Fibroblast of lung (primary cell): ENCODE measurements at regions not wholly inside any gene's neighbourhood (a gene's known extent, or its start where the extent isn't known, plus 50 kb on each side); places are given as distances from the start of the nearest gene placed in this dataset.

ENCODE experiments used
- DNase-seq, 2 donors: peaks; one replicate each; pipeline versions ENCODE4 v3.0.0 to v3.0.0-alpha.2; 2010; ENCODE audit warnings: low read depth in 2 of 2
- H2AFZ ChIP-seq: 2 replicates; pipeline ENCODE4 v1.5.1; 2012; ENCODE audit warnings: low read length, control low read depth, inconsistent platforms
- H3K27ac ChIP-seq: 2 replicates; pipeline ENCODE4 v1.5.1; 2011; ENCODE audit warnings: low read length, control low read depth; ENCODE audit not compliant: insufficient read depth
- H3K27me3 ChIP-seq: 2 replicates; pipeline ENCODE4 v1.5.1; 2011; ENCODE audit warnings: mild to moderate bottlenecking, low read length; ENCODE audit not compliant: control insufficient read depth, insufficient read depth
- H3K36me3 ChIP-seq: 2 replicates; pipeline ENCODE4 v1.5.1; 2011; ENCODE audit warnings: low read length; ENCODE audit not compliant: control insufficient read depth, insufficient read depth
- H3K4me1 ChIP-seq: 2 replicates; pipeline ENCODE4 v1.5.1; 2011; ENCODE audit warnings: low read length; ENCODE audit not compliant: control insufficient read depth, insufficient read depth; ENCODE audit errors: extremely low read depth
- H3K4me2 ChIP-seq: 2 replicates; pipeline ENCODE4 v1.5.1; 2011; ENCODE audit warnings: low read length, control low read depth; ENCODE audit not compliant: insufficient read depth; ENCODE audit errors: extremely low read depth
- H3K4me3 ChIP-seq, 4 experiments: fragments of 200-600 bp in 1 of 4; sonication (generic) in 1 of 4; replicated peaks in 1 of 4; 2 replicates each; pipeline ENCODE4 v1.5.1; 2011 to 2016; ENCODE audit warnings: low read length in 4 of 4, low read depth in 3 of 4, mild to moderate bottlenecking in 3 of 4, control low read depth in 2 of 4, inconsistent platforms in 1 of 4, mixed read lengths in 1 of 4; ENCODE audit not compliant: insufficient read depth in 1 of 4; ENCODE audit errors: control extremely low read depth in 1 of 4
- H3K79me2 ChIP-seq: 2 replicates; pipeline ENCODE4 v1.5.1; 2012; ENCODE audit warnings: mild to moderate bottlenecking, low read length, inconsistent platforms; ENCODE audit not compliant: control insufficient read depth, insufficient read depth
- H3K9ac ChIP-seq: 2 replicates; pipeline ENCODE4 v1.5.1; 2011; ENCODE audit warnings: mild to moderate bottlenecking, low read length, control low read depth; ENCODE audit not compliant: insufficient read depth
- H3K9me3 ChIP-seq: 2 replicates; pipeline ENCODE4 v1.5.1; 2012; ENCODE audit warnings: low read depth, low read length; ENCODE audit not compliant: control insufficient read depth, insufficient read depth
- H4K20me1 ChIP-seq: 2 replicates; pipeline ENCODE4 v1.5.1; 2011; ENCODE audit warnings: low read length; ENCODE audit not compliant: control insufficient read depth, insufficient read depth; ENCODE audit errors: extremely low read depth
- EZH2 ChIP-seq: IDR thresholded peaks from 2 replicates; pipeline ENCODE4 v1.5.1; 2012; ENCODE audit warnings: low read length, control low read depth, mild to moderate bottlenecking; ENCODE audit errors: missing control alignments
- TF ChIP-seq, protein P1 (sequence below), 2 donors: IDR thresholded peaks in 1 of 2; conservative IDR thresholded peaks in 1 of 2; 1 replicate in 1 of 2; 2 replicates in 1 of 2; pipeline ENCODE4 v1.5.1; 2011 to 2012; ENCODE audit warnings: low read length in 2 of 2, control low read depth in 1 of 2, inconsistent platforms in 1 of 2, low read depth in 1 of 2, mild to moderate bottlenecking in 1 of 2

DNA sequence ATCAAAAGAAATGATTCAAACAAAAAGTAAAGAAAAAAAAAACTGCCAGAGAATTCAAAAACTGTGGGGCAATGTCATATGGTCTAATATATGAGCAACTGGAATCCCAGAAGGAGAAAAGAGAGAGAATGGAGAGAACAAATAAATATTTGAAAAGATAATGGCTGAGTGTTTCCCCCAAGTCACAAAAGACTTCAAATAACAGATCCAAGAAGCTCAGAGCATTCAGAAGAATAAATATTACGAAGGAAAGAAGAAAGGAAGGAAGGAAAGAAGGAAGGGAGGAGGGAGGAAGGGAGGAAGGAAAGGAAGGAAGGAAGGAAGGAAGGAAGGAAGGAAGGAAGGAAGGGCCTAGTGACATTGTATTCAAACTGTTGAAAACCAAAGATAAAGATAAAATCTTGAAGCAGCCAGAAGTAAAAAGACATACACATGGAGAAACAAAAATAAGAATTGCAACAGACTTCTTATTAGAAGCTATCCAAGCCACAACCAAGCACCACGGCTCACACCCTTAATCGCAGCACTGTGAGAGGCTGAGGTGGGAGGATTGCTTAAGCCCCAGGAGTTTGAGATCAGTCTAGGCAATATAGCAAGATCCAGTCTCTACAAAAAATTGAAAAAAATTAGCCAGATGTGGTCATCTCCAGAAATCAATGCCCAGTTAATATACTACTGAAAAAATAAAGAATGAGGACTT is 118.9 kb upstream of the IGSF10 start:
- Histone ChIP-seq H3K4me3 (no peak overlapping the region), H3K27me3 (no peaks in the 10 kb centered on the region), H3K4me2 (no peak overlapping the region), H3K79me2 (no peaks in the 10 kb centered on the region), H3K4me1 (no peaks in the 10 kb centered on the region), H2AFZ (no peak overlapping the region), H4K20me1 (no peaks in the 10 kb centered on the region), H3K36me3 (no peaks in the 10 kb centered on the region), H3K9me3 (no peaks in the 10 kb centered on the region), H3K27ac (no peak overlapping the region), H3K9ac (no peak overlapping the region)
- DNase-seq, result peak; percentile 44 to 75
- TF ChIP-seq, protein P1, sequence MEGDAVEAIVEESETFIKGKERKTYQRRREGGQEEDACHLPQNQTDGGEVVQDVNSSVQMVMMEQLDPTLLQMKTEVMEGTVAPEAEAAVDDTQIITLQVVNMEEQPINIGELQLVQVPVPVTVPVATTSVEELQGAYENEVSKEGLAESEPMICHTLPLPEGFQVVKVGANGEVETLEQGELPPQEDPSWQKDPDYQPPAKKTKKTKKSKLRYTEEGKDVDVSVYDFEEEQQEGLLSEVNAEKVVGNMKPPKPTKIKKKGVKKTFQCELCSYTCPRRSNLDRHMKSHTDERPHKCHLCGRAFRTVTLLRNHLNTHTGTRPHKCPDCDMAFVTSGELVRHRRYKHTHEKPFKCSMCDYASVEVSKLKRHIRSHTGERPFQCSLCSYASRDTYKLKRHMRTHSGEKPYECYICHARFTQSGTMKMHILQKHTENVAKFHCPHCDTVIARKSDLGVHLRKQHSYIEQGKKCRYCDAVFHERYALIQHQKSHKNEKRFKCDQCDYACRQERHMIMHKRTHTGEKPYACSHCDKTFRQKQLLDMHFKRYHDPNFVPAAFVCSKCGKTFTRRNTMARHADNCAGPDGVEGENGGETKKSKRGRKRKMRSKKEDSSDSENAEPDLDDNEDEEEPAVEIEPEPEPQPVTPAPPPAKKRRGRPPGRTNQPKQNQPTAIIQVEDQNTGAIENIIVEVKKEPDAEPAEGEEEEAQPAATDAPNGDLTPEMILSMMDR (conservative IDR thresholded peaks at IDR 0.05 in 1 of 2, IDR thresholded peaks at IDR 0.05 in 1 of 2; ENCODE audit: low read depth in 1 of 2, low read length in 2 of 2), result no peak
- TF ChIP-seq EZH2, result no peak

DNA sequence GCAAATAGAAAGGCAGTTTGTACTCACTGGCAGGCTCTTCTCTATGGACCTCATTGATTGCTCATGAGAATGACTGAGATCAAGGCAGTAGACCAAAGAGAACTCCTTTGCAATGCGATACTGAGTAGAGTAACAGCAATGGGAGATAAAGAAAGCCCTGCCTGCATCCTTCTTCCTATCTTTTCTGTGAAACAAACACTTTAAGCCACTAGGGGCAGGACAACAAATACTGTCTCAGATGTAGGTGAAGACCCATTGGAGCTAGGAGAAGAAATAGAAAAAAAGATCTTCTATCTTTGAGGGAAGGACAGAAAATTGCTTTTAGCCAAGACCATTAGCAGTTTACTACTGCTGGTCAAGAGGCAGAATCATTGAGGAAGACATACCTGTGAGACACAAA is 117.6 kb upstream of the IGSF10 start:
- no peaks in the 10 kb centered on the region for H3K4me1 ChIP-seq
- H3K9ac ChIP-seq, result no peak overlapping the region
- no peak overlapping the region for H2AFZ ChIP-seq
- H4K20me1 ChIP-seq, result no peaks in the 10 kb centered on the region
- no peak for DNase-seq
- H3K79me2 ChIP-seq, result no peaks in the 10 kb centered on the region
- H3K27ac ChIP-seq, result no peak overlapping the region
- H3K4me3 ChIP-seq, result no peak overlapping the region
- H3K27me3 ChIP-seq, result no peaks in the 10 kb centered on the region
- H3K9me3 ChIP-seq, result no peaks in the 10 kb centered on the region
- H3K36me3 ChIP-seq, result no peaks in the 10 kb centered on the region
- TF ChIP-seq, protein P1 (conservative IDR thresholded peaks at IDR 0.05 in 1 of 2, IDR thresholded peaks at IDR 0.05 in 1 of 2; ENCODE audit: low read depth in 1 of 2, low read length in 2 of 2), result no peak
- no peak for TF ChIP-seq EZH2
- no peak overlapping the region for H3K4me2 ChIP-seq

DNA sequence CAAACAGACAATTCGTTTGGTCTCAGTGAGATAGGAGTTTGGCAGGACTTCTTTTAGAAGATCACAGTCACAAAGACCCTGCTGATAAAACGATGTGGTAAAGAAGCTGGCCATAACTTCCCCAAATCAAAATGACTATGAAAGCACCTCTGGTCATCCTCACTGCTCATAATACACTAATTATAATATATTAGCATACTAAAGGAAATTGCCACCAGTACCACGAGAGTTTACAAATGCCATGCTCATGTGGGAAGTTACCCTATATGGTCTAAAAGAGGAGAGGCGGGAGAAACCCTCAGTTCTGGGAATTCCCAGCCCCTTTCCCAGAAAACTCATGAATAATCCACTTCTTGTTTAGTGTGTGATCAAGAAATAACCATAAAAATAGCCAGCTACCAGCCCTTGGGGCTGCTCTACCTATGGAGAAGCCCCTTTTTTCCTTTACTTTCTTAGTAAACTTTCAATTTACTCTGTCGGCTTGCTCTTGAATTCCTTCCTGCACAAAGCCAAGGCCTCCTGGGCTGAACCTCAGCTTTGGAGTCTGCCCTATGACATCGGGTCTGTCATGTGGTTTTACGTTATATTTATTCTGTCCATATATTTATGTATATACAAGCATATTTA is 115.8 kb upstream of the IGSF10 start:
- no peaks in the 10 kb centered on the region for H3K27me3 ChIP-seq
- H4K20me1 ChIP-seq, result no peaks in the 10 kb centered on the region
- no peak overlapping the region for H3K4me2 ChIP-seq
- H3K4me3 ChIP-seq, result no peak overlapping the region
- H3K4me1 ChIP-seq, result no peaks in the 10 kb centered on the region
- DNase-seq, result no peak
- H2AFZ ChIP-seq, result no peak overlapping the region
- H3K79me2 ChIP-seq, result no peaks in the 10 kb centered on the region
- H3K27ac ChIP-seq, result no peak overlapping the region
- TF ChIP-seq, protein P1 (conservative IDR thresholded peaks at IDR 0.05 in 1 of 2, IDR thresholded peaks at IDR 0.05 in 1 of 2; ENCODE audit: low read depth in 1 of 2, low read length in 2 of 2), result no peak
- no peak for TF ChIP-seq EZH2
- H3K36me3 ChIP-seq, result no peaks in the 10 kb centered on the region
- no peak overlapping the region for H3K9ac ChIP-seq
- no peaks in the 10 kb centered on the region for H3K9me3 ChIP-seq
